Transverse colon (tissue), 4 donors: ENCODE measurements at regions not wholly inside any gene's neighbourhood (a gene's known extent, or its start where the extent isn't known, plus 50 kb on each side); places are given as distances from the start of the nearest gene placed in this dataset.

Experiments
- CTCF ChIP-seq, 5 experiments: fragments of 200-600 bp in 3 of 5; fragments of 450-650 bp in 2 of 5; sonication (generic) in 3 of 5; IDR thresholded peaks; 1 replicate in 2 of 5; 2 replicates in 3 of 5; pipeline ENCODE4 v1.5.1; 2016 to 2017; ENCODE audit warnings: antibody characterized with exemption in 5 of 5, inconsistent platforms in 3 of 5, mild to moderate bottlenecking in 2 of 5, moderate library complexity in 1 of 5
- EP300 ChIP-seq: sonication (generic); formaldehyde crosslinking; IDR thresholded peaks from one replicate; pipeline ENCODE4 v1.6.1; 2017; ENCODE audit warnings: antibody characterized with exemption, low read depth
- POLR2A ChIP-seq: fragments of 450-650 bp; IDR thresholded peaks from one replicate; pipeline ENCODE4 v1.6.1; 2016; ENCODE audit warnings: antibody characterized with exemption, mild to moderate bottlenecking, moderate library complexity
- POLR2AphosphoS5 ChIP-seq, 3 donors: sonication (generic); formaldehyde crosslinking; IDR thresholded peaks; one replicate each; pipeline ENCODE4 v1.6.1; 2016; ENCODE audit warnings: antibody characterized with exemption in 3 of 3

GRCh38 chr4:184954482-184954881 lies 63.8 kb upstream of the HELT start:
- TF ChIP-seq CTCF (IDR thresholded peaks at IDR 0.05) = no peak
- TF ChIP-seq POLR2A = no peak
- no peak for TF ChIP-seq POLR2AphosphoS5 (IDR thresholded peaks at IDR 0.05)
- TF ChIP-seq EP300 = no peak
